ENCODE measurements at regions not wholly inside any gene's neighbourhood (a gene's known extent, or its start where the extent isn't known, plus 50 kb on each side); places are given as distances from the start of the nearest gene placed in this dataset.

DNA sequence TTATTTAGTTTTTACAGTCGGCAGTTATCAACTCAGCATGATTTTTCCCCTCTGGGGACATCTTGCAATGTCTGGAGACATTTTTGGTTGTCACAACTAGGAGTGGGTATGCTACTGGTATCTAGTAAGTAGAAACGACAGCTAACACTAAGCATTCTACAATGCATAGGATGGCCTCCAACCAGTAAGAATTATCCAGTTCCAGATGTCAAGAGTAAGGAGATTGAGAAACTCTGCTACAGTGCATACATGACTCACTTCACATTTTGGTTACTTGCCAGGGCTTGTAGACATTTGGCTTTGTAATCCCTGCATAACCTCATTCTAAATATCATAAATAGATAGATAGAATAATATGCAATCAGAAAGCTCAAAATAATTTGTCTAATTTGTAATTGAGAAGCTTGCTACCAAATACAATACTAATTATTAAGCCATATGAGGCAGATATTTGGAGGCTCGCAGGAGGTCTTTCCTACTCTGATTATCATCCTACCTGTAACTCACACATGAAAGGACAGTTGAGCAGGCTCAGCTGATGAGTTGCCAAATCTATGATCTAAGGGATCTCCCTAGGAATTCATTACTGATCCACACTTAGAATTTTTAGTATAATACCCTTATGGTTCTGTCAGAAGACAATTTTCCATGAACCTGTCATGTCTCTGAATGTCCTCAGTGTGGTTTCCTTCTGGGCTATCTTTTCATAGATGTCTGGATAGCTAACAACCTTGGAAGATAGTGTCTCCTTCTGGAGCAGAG lies 346.9 kb upstream of the TLE4 start:
- no peak for TF ChIP-seq CTCF (IDR thresholded peaks at IDR 0.05)
- TF ChIP-seq POLR2AphosphoS5 (IDR thresholded peaks at IDR 0.05) = no peak
- TF ChIP-seq POLR2A (IDR thresholded peaks at IDR 0.05) = no peak

Data from transverse colon (tissue), 4 donors.